IMR-90 (cell line): ENCODE measurements at regions not wholly inside any gene's neighbourhood (a gene's known extent, or its start where the extent isn't known, plus 50 kb on each side); places are given as distances from the start of the nearest gene placed in this dataset.

Experiments
- ATAC-seq: fragments of 200-7000 bp; cut with Tn5 transposase; 2 replicates; pipeline ENCODE4 v1.9.1; 2020; ENCODE audit warnings: low read depth, mild to moderate bottlenecking, moderate library complexity
- BruUV-seq: library from RNA; stranded (reverse); fragments of 400-500 nt; replicated peaks from 2 replicates; lab custom pipeline; 2021; lab: Mats Ljungman, UMichigan
- CTCF ChIA-PET: fragments of 300-600 bp; formaldehyde crosslinking; extraction: SDS; loops from one replicate; lab custom pipeline; 2021; ENCODE audit warnings: antibody characterized with exemption; lab: Yijun Ruan, JAX
- POLR2A ChIA-PET: fragments of 300-600 bp; sonication (Branson Sonifier 250); formaldehyde crosslinking; loops from one replicate; lab custom pipeline; 2022; ENCODE audit warnings: antibody characterized with exemption; ENCODE audit not compliant: unreplicated experiment; lab: Charles Lee
- DNase-seq: peaks from one replicate; pipeline ENCODE4 v3.0.0; 2013
- H2AFZ ChIP-seq: replicated peaks from 2 replicates; pipeline ENCODE3; 2013; ENCODE audit warnings: low read length, mild to moderate bottlenecking; ENCODE audit not compliant: poor library complexity
- H2AK5ac ChIP-seq: 2 replicates; pipeline ENCODE4 v1.6.1; 2013; ENCODE audit warnings: low read depth, low read length, inconsistent platforms
- H2AK9ac ChIP-seq: replicated peaks from 2 replicates; pipeline ENCODE3; 2013; ENCODE audit warnings: mild to moderate bottlenecking, low read depth, low read length, moderate library complexity; ENCODE audit not compliant: poor library complexity
- H2BK120ac ChIP-seq: 2 replicates; pipeline ENCODE4 v1.6.1; 2013; ENCODE audit warnings: low read depth, low read length, inconsistent platforms
- H2BK15ac ChIP-seq: 3 replicates; pipeline ENCODE4 v1.6.1; 2013; ENCODE audit warnings: low read depth, low read length, inconsistent platforms
- H2BK20ac ChIP-seq: 2 replicates; pipeline ENCODE4 v1.6.1; 2013; ENCODE audit warnings: low read depth, mild to moderate bottlenecking, inconsistent platforms, low read length, moderate library complexity
- H2BK5ac ChIP-seq: 2 replicates; pipeline ENCODE4 v1.6.1; 2013; ENCODE audit warnings: mild to moderate bottlenecking, low read depth, low read length, inconsistent platforms; ENCODE audit not compliant: poor library complexity, severe bottlenecking
- H3K14ac ChIP-seq: replicated peaks from 2 replicates; pipeline ENCODE4 v1.6.1; 2013; ENCODE audit warnings: low read depth, low read length, inconsistent platforms
- H3K18ac ChIP-seq: 2 replicates; pipeline ENCODE4 v1.6.1; 2013; ENCODE audit warnings: low read depth, low read length, control low read depth
- H3K23ac ChIP-seq: 2 replicates; pipeline ENCODE4 v1.6.1; 2013; ENCODE audit warnings: low read depth, low read length, inconsistent platforms
- H3K27ac ChIP-seq: 2 replicates; pipeline ENCODE4 v1.5.1; 2013; ENCODE audit warnings: mild to moderate bottlenecking, control low read depth, low read length; ENCODE audit not compliant: insufficient read depth
- H3K27me3 ChIP-seq: 2 replicates; pipeline ENCODE4 v1.6.1; 2013; ENCODE audit warnings: low read length; ENCODE audit not compliant: control insufficient read depth, insufficient read depth
- H3K36me3 ChIP-seq: 2 replicates; pipeline ENCODE4 v1.6.1; 2013; ENCODE audit warnings: low read length, mixed read lengths; ENCODE audit not compliant: control insufficient read depth, insufficient read depth
- H3K4ac ChIP-seq: 2 replicates; pipeline ENCODE4 v1.6.1; 2013; ENCODE audit warnings: low read depth, low read length, inconsistent platforms
- H3K4me1 ChIP-seq: 2 replicates; pipeline ENCODE4 v1.6.1; 2013; ENCODE audit warnings: low read length, mixed read lengths; ENCODE audit not compliant: control insufficient read depth, insufficient read depth
- H3K4me2 ChIP-seq: 2 replicates; pipeline ENCODE4 v1.6.1; 2013; ENCODE audit warnings: low read depth, mild to moderate bottlenecking, control low read depth, low read length, moderate library complexity
- H3K4me3 ChIP-seq: 2 replicates; pipeline ENCODE4 v1.5.1; 2013; ENCODE audit warnings: low read depth, mild to moderate bottlenecking, control low read depth, low read length, moderate library complexity; ENCODE audit not compliant: insufficient read depth
- H3K56ac ChIP-seq: 2 replicates; pipeline ENCODE4 v1.6.1; 2013; ENCODE audit warnings: low read length, inconsistent platforms; ENCODE audit not compliant: insufficient read depth; ENCODE audit errors: extremely low read depth
- H3K79me1 ChIP-seq, 2 experiments: 2 replicates each; pipeline ENCODE4 v1.6.1; 2013; ENCODE audit warnings: low read length in 2 of 2, inconsistent platforms in 1 of 2, low read depth in 1 of 2
- H3K9ac ChIP-seq: 2 replicates; pipeline ENCODE4 v1.6.1; 2013; ENCODE audit warnings: low read depth, low read length, control low read depth
- H3K9me1 ChIP-seq: 2 replicates; pipeline ENCODE4 v1.6.1; 2013; ENCODE audit warnings: low read length, inconsistent platforms; ENCODE audit not compliant: insufficient read depth
- H3K9me3 ChIP-seq: 2 replicates; pipeline ENCODE4 v1.6.1; 2013; ENCODE audit warnings: low read length; ENCODE audit not compliant: control insufficient read depth, insufficient read depth
- H4K20me1 ChIP-seq: 2 replicates; pipeline ENCODE4 v1.6.1; 2013; ENCODE audit warnings: low read length, inconsistent platforms; ENCODE audit not compliant: insufficient read depth
- H4K5ac ChIP-seq: 2 replicates; pipeline ENCODE4 v1.6.1; 2013; ENCODE audit warnings: mild to moderate bottlenecking, low read depth, low read length, control low read depth
- H4K8ac ChIP-seq, 2 experiments: 2 replicates each; pipeline ENCODE4 v1.6.1; 2013; ENCODE audit warnings: low read depth in 2 of 2, low read length in 2 of 2, control low read depth in 1 of 2, inconsistent platforms in 1 of 2
- H4K91ac ChIP-seq: 2 replicates; pipeline ENCODE4 v1.6.1; 2013; ENCODE audit warnings: low read depth, low read length, inconsistent platforms; ENCODE audit not compliant: insufficient read depth
- BHLHE40 ChIP-seq: fragments of 150-350 bp; IDR thresholded peaks from 2 replicates; pipeline ENCODE4 v1.6.1; 2016; ENCODE audit warnings: mild to moderate bottlenecking, low read depth, low read length
- CEBPB ChIP-seq: IDR thresholded peaks from 2 replicates; pipeline ENCODE4 v1.6.1; 2012; ENCODE audit warnings: low read depth, low read length, improper control_type of control experiment
- CHD1 ChIP-seq: IDR thresholded peaks from 2 replicates; pipeline ENCODE4 v1.6.1; 2012; ENCODE audit warnings: low read depth, low read length, improper control_type of control experiment
- CTCF ChIP-seq: conservative IDR thresholded peaks from 2 replicates; pipeline ENCODE4 v1.5.1; 2012; ENCODE audit warnings: mild to moderate bottlenecking, low read depth, low read length, improper control_type of control experiment
- FOS ChIP-seq: fragments of 150-350 bp; IDR thresholded peaks from 2 replicates; pipeline ENCODE4 v1.6.1; 2016; ENCODE audit warnings: low read depth, low read length
- MAFK ChIP-seq: IDR thresholded peaks from 2 replicates; pipeline ENCODE4 v1.6.1; 2012; ENCODE audit warnings: low read depth, low read length, improper control_type of control experiment
- MAZ ChIP-seq: IDR thresholded peaks from 2 replicates; pipeline ENCODE4 v1.6.1; 2012; ENCODE audit warnings: low read depth, mild to moderate bottlenecking, low read length, improper control_type of control experiment, moderate library complexity, borderline replicate concordance
- MXI1 ChIP-seq: IDR thresholded peaks from 2 replicates; pipeline ENCODE4 v1.6.1; 2012; ENCODE audit warnings: low read depth, mild to moderate bottlenecking, low read length, moderate library complexity, borderline replicate concordance
- NFE2L2 ChIP-seq: fragments of 150-350 bp; IDR thresholded peaks from 2 replicates; pipeline ENCODE4 v1.6.1; 2016; ENCODE audit warnings: low read depth, mild to moderate bottlenecking, low read length
- POLR2A ChIP-seq: IDR thresholded peaks from 2 replicates; pipeline ENCODE4 v1.6.1; 2012; ENCODE audit warnings: mild to moderate bottlenecking, low read depth, low read length
- RAD21 ChIP-seq: IDR thresholded peaks from 2 replicates; pipeline ENCODE4 v1.6.1; 2012; ENCODE audit warnings: low read length, improper control_type of control experiment
- RCOR1 ChIP-seq: IDR thresholded peaks from 2 replicates; pipeline ENCODE4 v1.6.1; 2012; ENCODE audit warnings: mild to moderate bottlenecking, low read length, improper control_type of control experiment; ENCODE audit not compliant: insufficient replicate concordance
- RFX5 ChIP-seq: IDR thresholded peaks from 2 replicates; pipeline ENCODE4 v1.8.0; 2012; ENCODE audit warnings: low read depth, mild to moderate bottlenecking, low read length, moderate library complexity
- SMC3 ChIP-seq: fragments of 150-350 bp; IDR thresholded peaks from 2 replicates; pipeline ENCODE4 v1.6.1; 2016; ENCODE audit warnings: low read depth, mild to moderate bottlenecking, antibody characterized with exemption, low read length, moderate library complexity
- WGBS, 2 experiments: methylation state at CpG; one replicate each; pipeline versions ENCODE4 v1.1.5 to v1.1.7; 2013; ENCODE audit warnings: missing lambda C conversion rate in 2 of 2; ENCODE audit not compliant: insufficient read length in 1 of 2; ENCODE audit errors: extremely low coverage in 2 of 2; 5-methylcytosine and 5-hydroxymethylcytosine counted together
- dilution Hi-C: fragments of 300-500 bp; cut with HindIII; formaldehyde crosslinking; loops from one replicate; pipeline ENCODE4 v1.14.3; 2018; ENCODE audit warnings: low sequenced_read_pairs; ENCODE audit not compliant: unreplicated experiment
- in situ Hi-C: fragments of 300-500 bp; cut with MboI; formaldehyde crosslinking; loops from 3 replicates; pipeline ENCODE4 v1.14.3; 2019; ENCODE audit warnings: low sequenced_read_pairs, inconsistent platforms, mixed read lengths
- intact Hi-C: fragments of 100-400 bp; cut with micrococcal nuclease; formaldehyde crosslinking; loops from 2 replicates; pipeline ENCODE4 v1.10.0; 2022
- TF ChIP-seq, protein P1 (sequence below): fragments of 150-350 bp; IDR thresholded peaks from 2 replicates; pipeline ENCODE4 v1.6.1; 2016; ENCODE audit warnings: low read depth, mild to moderate bottlenecking, low read length, moderate library complexity, borderline replicate concordance
- TF ChIP-seq, protein P2 (sequence below): fragments of 150-350 bp; IDR thresholded peaks from 2 replicates; pipeline ENCODE4 v1.6.1; 2017; ENCODE audit warnings: mild to moderate bottlenecking, antibody characterized with exemption, low read length, low read depth

- no peak overlapping the region for H3K23ac ChIP-seq
- H3K9me1 ChIP-seq = no peaks in the 10 kb centered on the region
- H3K4me1 ChIP-seq = no peaks in the 10 kb centered on the region
- BruUV-seq = no TSS peak
- no peak overlapping the region for H2BK120ac ChIP-seq
- no peak overlapping the region for H2AK5ac ChIP-seq
- POLR2A ChIA-PET = no interaction called here
- H3K27ac ChIP-seq = no peak overlapping the region
- no peaks in the 10 kb centered on the region for H3K79me1 ChIP-seq
- intact Hi-C loops = no loop called here
- no peaks in the 10 kb centered on the region for H3K9me3 ChIP-seq
- no peak overlapping the region for H3K4me3 ChIP-seq
- no peak overlapping the region for H3K14ac ChIP-seq
- no CpG with 5 or more reads among the region's 1 CpG for WGBS, 2 experiments
- H4K5ac ChIP-seq = no peak overlapping the region
- no peak overlapping the region for H2BK5ac ChIP-seq
- in situ Hi-C loops = no loop called here
- no peak overlapping the region for H3K4me2 ChIP-seq
- H2AK9ac ChIP-seq = no peak overlapping the region
- no peaks in the 10 kb centered on the region for H3K27me3 ChIP-seq
- DNase-seq (no peak), ATAC-seq (no peak)
- no peak overlapping the region for H3K18ac ChIP-seq
- TF ChIP-seq FOS = no peak
- TF ChIP-seq RAD21 = no peak
- no peak for TF ChIP-seq NFE2L2
- TF ChIP-seq RCOR1 = no peak
- TF ChIP-seq MAFK = no peak
- no peak for TF ChIP-seq MAZ
- no peak for TF ChIP-seq POLR2A
- no peak for TF ChIP-seq RFX5
- TF ChIP-seq SMC3 = no peak
- no peak for TF ChIP-seq CTCF
- TF ChIP-seq, protein P1, sequence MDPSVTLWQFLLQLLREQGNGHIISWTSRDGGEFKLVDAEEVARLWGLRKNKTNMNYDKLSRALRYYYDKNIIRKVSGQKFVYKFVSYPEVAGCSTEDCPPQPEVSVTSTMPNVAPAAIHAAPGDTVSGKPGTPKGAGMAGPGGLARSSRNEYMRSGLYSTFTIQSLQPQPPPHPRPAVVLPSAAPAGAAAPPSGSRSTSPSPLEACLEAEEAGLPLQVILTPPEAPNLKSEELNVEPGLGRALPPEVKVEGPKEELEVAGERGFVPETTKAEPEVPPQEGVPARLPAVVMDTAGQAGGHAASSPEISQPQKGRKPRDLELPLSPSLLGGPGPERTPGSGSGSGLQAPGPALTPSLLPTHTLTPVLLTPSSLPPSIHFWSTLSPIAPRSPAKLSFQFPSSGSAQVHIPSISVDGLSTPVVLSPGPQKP = no peak
- no peak for TF ChIP-seq CHD1
- TF ChIP-seq CEBPB = no peak
- TF ChIP-seq BHLHE40 = no peak
- no peak for TF ChIP-seq MXI1
- TF ChIP-seq, protein P2, sequence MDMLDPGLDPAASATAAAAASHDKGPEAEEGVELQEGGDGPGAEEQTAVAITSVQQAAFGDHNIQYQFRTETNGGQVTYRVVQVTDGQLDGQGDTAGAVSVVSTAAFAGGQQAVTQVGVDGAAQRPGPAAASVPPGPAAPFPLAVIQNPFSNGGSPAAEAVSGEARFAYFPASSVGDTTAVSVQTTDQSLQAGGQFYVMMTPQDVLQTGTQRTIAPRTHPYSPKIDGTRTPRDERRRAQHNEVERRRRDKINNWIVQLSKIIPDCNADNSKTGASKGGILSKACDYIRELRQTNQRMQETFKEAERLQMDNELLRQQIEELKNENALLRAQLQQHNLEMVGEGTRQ = no peak
- CTCF ChIA-PET = interaction anchor here (0.6 kb wide), 1 partner anchor 392 kb away, joined by 4 read pairs; no protein-coding TSS in a partner anchor
- H4K8ac ChIP-seq = no peak overlapping the region
- no peak overlapping the region for H3K9ac ChIP-seq
- no peak overlapping the region for H2BK15ac ChIP-seq
- dilution Hi-C loops = no loop called here
- H3K56ac ChIP-seq = no peak overlapping the region
- no peaks in the 10 kb centered on the region for H4K20me1 ChIP-seq
- H4K91ac ChIP-seq = no peak overlapping the region
- H3K4ac ChIP-seq = no peak overlapping the region
- H2AFZ ChIP-seq = no peak overlapping the region
- no peaks in the 10 kb centered on the region for H3K36me3 ChIP-seq
- H2BK20ac ChIP-seq = no peak overlapping the region
Observed at GRCh38 chr3:102329066-102329465, 105.7 kb upstream of the ZPLD1 start.
